Epithelial cell of esophagus (primary cell): ENCODE measurements at regions not wholly inside any gene's neighbourhood (a gene's known extent, or its start where the extent isn't known, plus 50 kb on each side); places are given as distances from the start of the nearest gene placed in this dataset.

ENCODE experiments used
- DNase-seq: peaks from one replicate; pipeline ENCODE4 v3.0.0; 2010; ENCODE audit warnings: low read depth
- H3K4me3 ChIP-seq: 2 replicates; pipeline ENCODE4 v1.5.1; 2011; ENCODE audit warnings: mild to moderate bottlenecking, low read length, control low read depth
- CTCF ChIP-seq: IDR thresholded peaks from 2 replicates; pipeline ENCODE4 v1.5.1; 2011; ENCODE audit warnings: low read depth, mild to moderate bottlenecking, low read length, control low read depth, inconsistent platforms; ENCODE audit not compliant: insufficient read depth; ENCODE audit errors: missing control alignments

DNA sequence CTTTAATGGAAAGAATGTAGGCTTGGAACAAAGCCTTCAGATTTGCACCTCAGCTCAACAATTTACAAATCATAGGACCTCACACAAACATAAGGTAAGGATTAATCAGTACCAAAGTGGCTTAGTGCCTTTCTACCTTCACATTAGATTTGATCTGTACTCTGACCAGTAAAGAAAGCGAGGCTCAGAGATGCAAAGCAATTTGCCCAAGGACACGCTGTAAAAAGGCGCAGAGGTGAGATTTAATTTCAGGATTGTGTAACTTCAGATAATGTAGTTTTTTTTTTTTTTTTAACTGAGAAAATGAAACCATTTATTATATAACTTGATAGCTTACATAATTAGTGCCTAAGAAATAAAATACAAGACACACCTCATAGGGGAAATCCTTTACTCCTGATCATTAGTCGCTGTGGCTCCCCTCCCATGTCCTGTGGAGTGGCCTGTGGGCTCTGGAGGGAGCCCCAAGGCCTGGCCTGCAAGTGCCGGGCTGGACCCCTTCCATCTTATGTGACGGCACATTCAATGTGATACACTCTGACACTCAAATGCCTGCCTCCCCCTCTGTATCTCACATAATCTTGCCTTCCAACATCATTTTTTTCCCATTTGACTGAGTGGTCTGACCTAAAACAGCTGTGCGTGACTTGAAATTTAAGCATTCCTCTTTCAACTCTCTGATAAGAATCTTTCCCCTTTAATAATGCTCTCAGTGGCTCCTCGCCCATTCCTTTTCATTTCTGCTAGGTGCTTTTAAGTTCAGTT lies 426.5 kb upstream of the DAB1 start:
- DNase-seq: no peak
- no peak for TF ChIP-seq CTCF
- H3K4me3 ChIP-seq: no peak overlapping the region

DNA sequence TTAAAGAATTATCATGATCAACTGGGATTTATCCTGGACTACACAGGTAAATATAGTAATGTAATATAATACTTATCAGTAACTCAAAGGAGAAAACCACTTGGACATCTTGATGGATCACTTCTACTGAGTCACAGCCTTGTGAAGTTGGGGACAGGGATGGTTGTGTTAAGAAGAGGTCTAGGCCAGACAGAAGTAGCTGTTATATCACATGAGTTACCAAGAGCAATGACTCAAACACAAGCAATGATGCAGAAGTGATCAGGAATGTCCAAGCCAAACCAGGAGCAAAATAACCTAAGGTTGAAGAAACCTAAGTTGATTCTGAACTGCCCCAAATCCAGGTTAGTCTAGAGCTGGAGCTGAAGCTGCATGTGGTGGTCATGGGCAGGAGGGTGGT lies 424.5 kb upstream of the DAB1 start:
- H3K4me3 ChIP-seq: no peak overlapping the region
- DNase-seq: peak; percentile 64
- no peak for TF ChIP-seq CTCF

DNA sequence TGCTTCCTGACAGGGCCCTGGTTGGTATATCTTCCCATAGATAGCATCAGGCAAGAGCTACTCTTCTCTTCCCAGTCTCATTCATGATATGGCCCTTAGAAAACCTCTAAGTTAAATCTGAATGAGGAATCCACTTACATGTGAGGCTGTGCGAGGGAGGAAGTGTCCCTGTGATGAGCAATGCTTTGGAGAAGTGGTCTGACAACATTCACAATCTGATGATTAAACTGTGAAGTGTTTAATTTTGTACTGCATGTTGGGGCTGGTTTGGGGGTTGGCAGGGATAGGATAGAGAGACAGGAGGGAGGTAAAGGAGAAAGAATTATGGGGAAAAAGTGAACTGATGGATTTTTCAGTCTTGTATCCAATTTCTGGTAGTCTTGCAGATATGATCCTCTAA lies 421.2 kb upstream of the DAB1 start:
- no peak overlapping the region for H3K4me3 ChIP-seq
- TF ChIP-seq CTCF: no peak
- DNase-seq: peak; percentile 96

- DNase-seq: peak; percentile 40
- H3K4me3 ChIP-seq: no peak overlapping the region
- TF ChIP-seq CTCF: no peak
Observed at GRCh38 chr1:57844382-57844980, 420.6 kb upstream of the DAB1 start.

- peak; percentile 55 for DNase-seq
- no peak overlapping the region for H3K4me3 ChIP-seq
- no peak for TF ChIP-seq CTCF
Observed at GRCh38 chr1:57843760-57844159, 419.9 kb upstream of the DAB1 start.

- TF ChIP-seq CTCF: no peak
- H3K4me3 ChIP-seq: no peak overlapping the region
- no peak for DNase-seq
Observed at GRCh38 chr1:57839526-57839925, 415.7 kb upstream of the DAB1 start.

GRCh38 chr1:57839067-57839466 lies 415.2 kb upstream of the DAB1 start:
- no peak for TF ChIP-seq CTCF
- DNase-seq: no peak
- no peak overlapping the region for H3K4me3 ChIP-seq
